Subcutaneous abdominal adipose tissue (tissue), 5 donors: ENCODE measurements at regions not wholly inside any gene's neighbourhood (a gene's known extent, or its start where the extent isn't known, plus 50 kb on each side); places are given as distances from the start of the nearest gene placed in this dataset.

ENCODE experiments used
- H3K27ac ChIP-seq: one replicate; pipeline ENCODE4 v1.7.0; 2013; ENCODE audit warnings: low read depth, mild to moderate bottlenecking, inconsistent platforms, low read length, moderate library complexity
- H3K27me3 ChIP-seq, 5 donors: one replicate each; pipeline ENCODE4 v1.7.0; 2013; ENCODE audit warnings: low read length in 5 of 5, inconsistent platforms in 1 of 5; ENCODE audit not compliant: control insufficient read depth in 5 of 5, insufficient read depth in 4 of 5
- H3K36me3 ChIP-seq, 5 donors: one replicate each; pipeline ENCODE4 v1.7.0; 2013; ENCODE audit warnings: low read length in 5 of 5; ENCODE audit not compliant: control insufficient read depth in 5 of 5, insufficient read depth in 5 of 5
- H3K4me1 ChIP-seq, 5 donors: one replicate each; pipeline ENCODE4 v1.7.0; 2013; ENCODE audit warnings: low read length in 5 of 5, mild to moderate bottlenecking in 3 of 5, moderate library complexity in 1 of 5; ENCODE audit not compliant: control insufficient read depth in 5 of 5, insufficient read depth in 5 of 5
- H3K4me3 ChIP-seq, 5 donors: one replicate each; pipeline ENCODE4 v1.7.0; 2013; ENCODE audit warnings: low read length in 5 of 5, low read depth in 1 of 5
- H3K9ac ChIP-seq, 5 donors: one replicate each; pipeline ENCODE4 v1.7.0; 2013; ENCODE audit warnings: low read length in 5 of 5, mild to moderate bottlenecking in 4 of 5, moderate library complexity in 3 of 5
- H3K9me3 ChIP-seq, 5 donors: one replicate each; pipeline ENCODE4 v1.7.0; 2013; ENCODE audit warnings: low read length in 5 of 5; ENCODE audit not compliant: control insufficient read depth in 5 of 5
- donor health status: healthy.
- donor health status: healthy.
- donor health status: healthy.
- donor health status: healthy.
- donor health status: healthy.

DNA sequence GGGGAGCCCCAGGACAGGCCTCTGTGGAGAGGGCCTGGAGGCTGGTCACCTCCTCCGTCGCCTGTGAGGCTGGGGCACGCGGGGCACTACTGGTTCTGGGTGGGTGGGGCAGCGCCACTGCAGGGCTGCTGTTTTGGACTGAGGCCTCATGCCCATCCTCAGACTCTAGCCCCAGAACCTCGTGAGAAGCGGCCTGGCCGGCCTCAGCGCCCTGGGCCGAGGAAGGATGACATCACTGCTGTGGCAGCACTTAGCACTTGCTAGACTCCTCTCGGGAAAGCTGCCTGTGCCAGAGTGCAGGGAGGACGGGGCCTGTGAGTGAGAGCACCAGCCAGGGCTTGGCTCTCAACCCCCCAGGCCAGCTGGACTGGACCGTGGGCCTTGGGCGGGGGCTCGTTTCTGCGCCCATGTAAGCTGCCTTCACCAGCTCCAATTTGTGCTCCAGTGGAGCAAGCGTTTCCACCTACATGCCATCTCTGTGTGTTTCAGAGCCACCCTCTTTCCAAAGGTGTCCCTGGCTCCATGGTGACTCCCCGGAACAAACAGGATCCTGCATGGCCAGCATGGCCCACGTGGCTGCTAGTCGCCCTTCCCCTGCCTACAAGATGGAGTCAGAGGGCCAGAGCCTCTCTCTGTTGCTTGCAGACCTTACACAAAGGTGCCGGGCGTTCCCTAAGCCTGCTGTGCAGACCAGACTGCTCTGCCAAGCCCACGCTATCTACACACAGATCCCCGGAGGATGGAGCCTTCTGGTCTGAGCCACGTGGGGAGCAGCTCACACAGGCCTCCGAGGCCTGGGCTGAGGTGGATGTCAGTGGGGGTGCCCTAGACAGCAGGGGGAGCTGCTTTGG lies 102.9 kb downstream of the CTTN start:
- Histone ChIP-seq H3K9ac (no peak overlapping the region), H3K27me3 (no peaks in the 10 kb centered on the region), H3K4me1 (peaks cover 0 to 16% (median 4%) of the 10 kb centered on the region in 5 donors), H3K9me3 (no peaks in the 10 kb centered on the region), H3K36me3 (peaks cover 0 to 3% (median 0%) of the 10 kb centered on the region in 5 donors), H3K4me3 (no peak overlapping the region), H3K27ac (no peak overlapping the region)

DNA sequence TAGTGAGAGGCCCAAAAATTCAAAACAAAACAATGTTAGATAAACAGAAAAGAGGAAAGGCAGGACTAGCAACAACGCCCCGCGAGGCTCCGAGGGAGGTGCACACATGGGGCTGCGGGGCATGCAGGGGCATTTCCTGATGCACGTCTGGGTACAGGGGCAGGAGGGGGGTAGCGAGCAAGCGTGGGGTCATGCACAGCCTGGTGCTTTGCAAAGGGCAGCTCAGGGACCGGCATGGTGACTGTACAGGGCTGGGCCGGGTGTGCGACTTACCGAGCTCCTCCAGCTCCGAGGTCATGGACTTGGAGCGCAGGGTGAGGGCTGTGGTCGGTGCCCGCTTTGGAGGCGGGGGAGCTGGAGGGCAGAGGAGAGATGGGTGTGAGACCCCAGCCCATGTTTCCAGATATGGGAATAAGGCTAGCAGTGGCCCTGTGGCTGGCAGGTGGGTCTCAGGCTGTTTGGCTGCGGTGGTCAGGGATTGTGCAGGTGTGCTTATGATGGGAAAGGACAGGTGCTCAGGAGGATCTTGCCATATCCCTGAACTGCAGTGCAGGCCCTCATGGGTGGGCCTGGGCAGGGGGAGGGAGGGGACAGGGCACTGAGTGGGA lies 103.7 kb downstream of the CTTN start:
- H3K4me1 ChIP-seq, result peaks cover 0 to 16% (median 4%) of the 10 kb centered on the region in 5 donors
- no peak overlapping the region for H3K4me3 ChIP-seq

DNA sequence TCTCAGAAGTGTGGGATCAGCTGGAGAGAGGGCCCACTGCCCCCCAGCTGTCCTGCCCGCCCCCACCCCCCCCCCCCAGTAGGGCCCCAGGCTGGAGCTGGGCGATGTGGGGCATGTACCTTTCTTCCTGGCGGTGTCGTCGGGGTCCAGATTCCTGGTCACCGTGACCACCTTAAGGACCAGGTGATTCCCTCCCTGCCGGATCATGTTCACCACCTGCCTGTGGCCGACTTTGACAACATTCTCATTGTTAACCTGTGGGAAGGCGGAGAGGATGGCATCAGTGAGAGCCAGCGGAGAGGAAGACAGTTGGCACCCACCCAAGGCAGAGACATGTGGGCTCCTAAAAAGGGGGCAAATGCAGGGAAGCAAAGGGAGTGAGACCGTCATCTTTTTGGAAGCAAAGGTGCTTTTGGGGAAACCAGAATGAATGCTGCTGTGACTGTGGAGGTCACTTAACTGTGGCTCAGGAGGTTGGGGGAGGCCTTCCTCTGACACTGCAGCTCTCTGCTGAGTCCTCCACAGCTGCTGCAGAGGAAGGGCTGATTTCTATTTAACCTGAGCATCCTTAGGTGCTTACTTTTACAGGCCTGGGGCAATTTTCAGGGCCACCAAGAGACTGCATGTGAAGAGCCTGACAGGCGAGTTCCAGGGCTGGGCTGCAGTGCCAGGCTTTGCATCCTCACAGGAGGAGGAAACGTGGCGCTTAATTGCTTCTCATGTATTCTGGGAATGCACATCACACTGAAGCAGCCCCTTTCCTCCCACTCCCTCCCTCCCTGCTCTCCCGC lies 104.5 kb downstream of the CTTN start:
- Histone ChIP-seq H3K4me1 (peaks cover 0 to 15% (median 4%) of the 10 kb centered on the region in 5 donors), H3K27ac (no peak overlapping the region), H3K9me3 (no peaks in the 10 kb centered on the region)

More for the DNA sequence above, 103.7 kb downstream of the CTTN start:
- Histone ChIP-seq H3K27ac (no peak overlapping the region), H3K9ac (no peak overlapping the region), H3K36me3 (peaks cover 0 to 3% (median 0%) of the 10 kb centered on the region in 5 donors), H3K27me3 (no peaks in the 10 kb centered on the region), H3K9me3 (no peaks in the 10 kb centered on the region)

DNA sequence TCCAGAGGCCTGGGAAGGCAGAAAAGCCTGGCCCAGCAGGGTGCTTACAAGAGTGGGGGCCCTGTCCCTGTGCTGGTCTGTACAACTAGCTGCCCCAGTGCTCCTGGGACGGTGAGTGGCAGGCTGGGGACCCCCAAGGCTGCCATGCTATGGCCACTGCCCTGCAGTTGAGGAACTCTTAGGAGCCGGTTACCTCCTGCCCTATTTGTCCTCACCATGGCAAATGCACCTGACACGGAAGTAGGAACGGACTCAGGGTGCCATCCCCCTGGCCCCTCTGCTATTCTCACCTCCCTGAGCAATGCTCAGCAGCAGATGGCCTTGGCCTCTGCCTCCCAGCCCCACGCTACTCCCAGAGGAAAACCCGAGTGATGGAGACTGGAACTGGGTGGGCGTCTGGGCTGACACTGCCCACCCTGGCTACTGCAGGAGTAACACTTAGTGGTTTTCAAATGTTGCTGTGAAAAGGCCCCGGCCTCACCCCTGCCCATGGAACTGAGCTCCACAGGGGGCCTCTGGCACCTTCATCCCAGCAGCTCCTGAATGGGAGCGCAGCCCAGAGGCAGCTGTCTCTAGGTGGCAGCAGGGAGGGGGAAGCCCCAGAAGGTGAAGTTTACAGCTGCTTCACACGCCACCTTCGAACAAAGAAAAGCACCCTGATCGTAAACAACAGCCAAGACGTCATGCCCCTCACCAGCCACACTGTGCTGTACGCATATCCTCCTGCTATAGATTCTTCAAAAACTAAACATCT lies 105.3 kb downstream of the CTTN start:
- Histone ChIP-seq H3K27ac (no peak overlapping the region), H3K27me3 (no peaks in the 10 kb centered on the region), H3K4me3 (no peak overlapping the region), H3K36me3 (peaks cover 0 to 3% (median 0%) of the 10 kb centered on the region in 5 donors), H3K9me3 (no peaks in the 10 kb centered on the region), H3K9ac (no peak overlapping the region), H3K4me1 (peaks cover 0 to 9% (median 4%) of the 10 kb centered on the region in 5 donors)

More for the DNA sequence above, 104.5 kb downstream of the CTTN start:
- H3K36me3 ChIP-seq, result peaks cover 0 to 3% (median 0%) of the 10 kb centered on the region in 5 donors
- no peak overlapping the region for H3K4me3 ChIP-seq
- no peaks in the 10 kb centered on the region for H3K27me3 ChIP-seq
- no peak overlapping the region for H3K9ac ChIP-seq

DNA sequence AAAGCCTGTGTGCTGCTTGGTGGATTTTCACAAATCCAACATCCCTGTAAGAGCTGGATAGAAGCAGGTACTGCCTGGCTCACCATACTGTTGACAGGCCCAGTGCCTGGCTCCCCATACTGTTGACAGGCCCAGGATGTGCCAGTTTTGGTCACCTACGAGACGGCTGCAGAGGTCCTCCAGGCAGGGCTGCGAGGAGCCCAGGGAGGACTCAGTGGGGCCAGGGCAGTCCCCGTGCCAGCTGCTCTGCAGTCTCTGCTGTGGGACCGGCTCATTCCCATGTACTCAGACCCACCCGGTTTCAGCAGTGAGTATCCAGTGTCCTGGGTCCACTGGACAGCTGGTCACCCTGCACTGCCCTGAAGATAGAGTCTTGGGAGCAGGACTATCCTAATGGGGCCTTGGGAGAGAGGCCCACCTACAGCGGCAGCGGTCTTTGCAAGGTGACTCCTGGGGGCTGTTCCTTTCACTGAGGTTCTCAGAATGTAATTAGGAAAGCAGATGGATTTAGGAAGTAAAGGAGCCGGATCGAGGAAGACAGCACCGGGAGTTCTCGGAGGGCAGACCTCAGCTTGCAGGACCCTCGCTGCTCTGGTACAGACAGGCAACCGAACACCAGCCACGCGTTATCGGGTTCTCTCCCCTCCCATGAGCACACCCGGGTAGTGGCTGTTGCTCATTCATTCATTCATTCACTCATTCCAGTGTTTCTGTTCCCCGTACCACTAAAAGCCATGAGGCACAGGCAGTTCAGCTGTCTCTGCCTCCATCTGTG lies 106.1 kb downstream of the CTTN start:
- Histone ChIP-seq H3K9me3 (no peaks in the 10 kb centered on the region), H3K9ac (no peak overlapping the region), H3K4me1 (peaks cover 0 to 9% (median 4%) of the 10 kb centered on the region in 5 donors), H3K4me3 (no peak overlapping the region), H3K27ac (no peak overlapping the region), H3K27me3 (peaks cover 0 to 3% (median 0%) of the 10 kb centered on the region in 5 donors), H3K36me3 (peaks cover 0 to 3% (median 0%) of the 10 kb centered on the region in 5 donors)

DNA sequence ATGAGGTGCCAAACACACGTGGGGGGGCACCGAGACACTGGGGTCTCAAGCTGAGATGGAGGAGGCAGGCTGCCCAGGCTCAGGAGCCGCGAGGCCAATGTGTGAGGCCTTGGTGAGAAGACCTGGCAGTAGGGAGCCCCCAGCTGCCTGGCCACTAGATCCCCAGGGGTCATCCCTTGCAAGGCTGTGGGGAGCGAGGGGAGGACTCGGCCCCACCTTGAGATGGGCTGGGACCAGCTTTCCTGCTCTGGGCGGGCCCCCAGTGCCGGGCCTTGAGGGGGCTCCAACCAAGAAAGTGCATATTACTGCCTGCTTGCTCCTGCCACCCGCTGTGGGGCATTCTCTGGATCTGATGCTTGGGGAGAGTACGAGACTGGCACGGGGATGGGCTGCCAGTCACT lies 107.0 kb downstream of the CTTN start:
- Histone ChIP-seq H3K9ac (no peak overlapping the region), H3K27ac (no peak overlapping the region), H3K4me1 (peaks cover 0 to 9% (median 4%) of the 10 kb centered on the region in 5 donors), H3K9me3 (peaks cover 0 to under 1% (median 0%) of the 10 kb centered on the region in 5 donors), H3K27me3 (peaks cover 0 to 5% (median 0%) of the 10 kb centered on the region in 5 donors), H3K4me3 (no peak overlapping the region), H3K36me3 (no peaks in the 10 kb centered on the region)

DNA sequence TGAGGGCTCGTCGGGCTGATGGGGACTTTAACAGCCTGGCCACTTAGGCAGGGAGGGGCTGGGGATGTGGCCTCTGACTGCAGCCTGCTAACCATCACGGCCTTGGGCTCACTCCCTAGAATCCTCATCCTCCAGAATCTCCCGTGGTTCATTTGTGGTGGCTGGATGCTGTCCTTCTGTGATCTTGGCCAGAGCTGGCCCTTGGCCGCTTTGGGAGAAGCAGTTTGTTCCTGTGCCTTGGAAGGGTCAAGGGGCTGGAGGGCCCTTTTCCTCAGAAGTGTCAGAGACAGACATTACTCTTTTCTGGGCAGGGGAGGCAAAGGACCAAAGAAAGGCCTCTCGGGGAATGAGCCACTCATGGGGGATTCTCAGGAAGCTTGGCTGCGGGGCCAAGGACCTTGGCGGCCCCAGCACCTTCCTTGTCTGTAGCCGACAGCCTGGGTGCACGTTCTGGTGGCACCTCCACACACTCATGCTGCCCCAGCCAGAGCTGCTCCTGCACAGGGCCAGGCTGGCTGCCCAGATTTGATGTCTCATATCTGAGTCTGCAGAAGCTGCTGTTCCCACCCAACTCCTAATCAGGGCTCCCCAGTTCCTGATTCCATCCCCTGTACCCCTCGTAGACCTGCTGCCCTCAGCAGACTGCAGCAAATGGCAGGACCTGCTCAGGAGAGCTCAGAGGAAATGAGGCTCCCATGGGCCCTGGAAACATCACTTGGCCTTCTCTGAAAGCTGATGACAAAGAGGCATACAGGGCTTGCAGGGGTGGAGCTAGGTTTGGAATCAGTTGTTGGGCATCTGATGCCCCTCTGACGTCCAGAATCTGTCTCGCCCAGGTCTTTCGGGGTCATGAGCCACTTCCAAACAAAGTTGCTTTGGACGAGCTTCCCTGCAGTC lies 107.7 kb downstream of the CTTN start:
- Histone ChIP-seq H3K4me1 (peaks cover 0 to 9% (median 4%) of the 10 kb centered on the region in 5 donors), H3K27ac (no peak overlapping the region), H3K27me3 (peaks cover 0 to 6% (median 0%) of the 10 kb centered on the region in 5 donors), H3K9ac (no peak overlapping the region), H3K4me3 (no peak overlapping the region), H3K9me3 (peaks cover 0 to 7% (median 0%) of the 10 kb centered on the region in 5 donors), H3K36me3 (no peaks in the 10 kb centered on the region)

DNA sequence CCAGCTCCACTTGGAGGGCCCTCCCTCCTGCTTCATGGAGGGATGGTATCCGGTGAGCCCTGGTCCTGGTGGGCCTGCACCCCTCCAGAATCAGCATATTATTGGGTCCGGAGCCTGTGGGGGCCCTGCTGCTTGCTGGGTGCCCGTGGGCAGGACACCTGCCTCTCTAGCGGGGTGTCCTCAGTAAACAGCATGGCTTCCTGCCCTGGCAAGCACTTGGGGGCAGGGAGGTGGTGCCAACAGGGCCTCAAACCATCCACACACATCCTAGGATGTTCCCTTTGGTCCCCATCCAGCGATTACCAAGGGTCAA lies 108.3 kb downstream of the CTTN start:
- H3K27me3 ChIP-seq, result peaks cover 0 to 6% (median 0%) of the 10 kb centered on the region in 5 donors
- H3K4me3 ChIP-seq, result no peak overlapping the region
- H3K9me3 ChIP-seq, result peaks cover 2 to 11% (median 5%) of the 10 kb centered on the region in 5 donors
- no peak overlapping the region for H3K9ac ChIP-seq
- no peaks in the 10 kb centered on the region for H3K36me3 ChIP-seq
- H3K27ac ChIP-seq, result no peak overlapping the region
- H3K4me1 ChIP-seq, result peaks cover 0 to 4% (median 0%) of the 10 kb centered on the region in 5 donors
